ENCODE measurements at regions not wholly inside any gene's neighbourhood (a gene's known extent, or its start where the extent isn't known, plus 50 kb on each side); places are given as distances from the start of the nearest gene placed in this dataset.

DNA sequence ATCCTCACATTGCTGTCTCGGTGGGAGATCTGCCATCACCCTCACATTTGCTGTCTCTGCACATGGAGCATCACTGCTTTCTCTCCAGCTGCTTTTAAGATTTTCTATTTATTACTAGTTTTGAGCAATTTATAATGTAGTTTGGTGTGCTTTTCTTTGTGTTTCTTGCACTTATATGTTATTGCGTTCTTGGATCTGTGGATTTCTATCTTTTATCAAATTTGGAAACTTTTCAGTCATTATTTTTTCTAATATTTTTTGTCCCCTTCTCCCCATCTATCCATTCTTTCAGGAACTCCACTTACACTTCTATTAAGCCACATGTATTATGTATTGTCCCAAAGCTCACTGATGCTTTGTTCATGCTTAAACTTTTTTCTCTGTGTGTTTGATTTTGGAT, 108.9 kb downstream of the FOXL3 start:
- Histone ChIP-seq H2AFZ (ENCODE audit: low read depth, low read length) (no peak overlapping the region), H3K4me1 (ENCODE audit: insufficient read depth, low read length) (no peaks in the 10 kb centered on the region), H3K9ac (ENCODE audit: low read depth, low read length) (no peak overlapping the region), H4K20me1 (ENCODE audit: insufficient read depth, low read length) (no peaks in the 10 kb centered on the region), H3K9me3 (ENCODE audit: insufficient read depth, low read length, severe bottlenecking) (peaks cover 33% of the 10 kb centered on the region), H3K36me3 (ENCODE audit: insufficient read depth, low read length) (no peaks in the 10 kb centered on the region), H3K4me3 (ENCODE audit: low read depth in 1 of 2, low read length in 2 of 2) (no peak overlapping the region), H3K79me2 (ENCODE audit: insufficient read depth, low read length) (no peaks in the 10 kb centered on the region), H3K27me3 (ENCODE audit: insufficient read depth, low read length, poor library complexity) (peaks cover 4% of the 10 kb centered on the region), H3K27ac (ENCODE audit: low read length) (no peak overlapping the region), H3K4me2 (ENCODE audit: insufficient read depth, low read length) (no peak overlapping the region)
- ATAC-seq (ENCODE audit: insufficient read depth, low read depth): no peak
- TF ChIP-seq EZH2 (IDR thresholded peaks at IDR 0.05; ENCODE audit: borderline replicate concordance, low read depth, low read length, severe bottlenecking): no peak
- TF ChIP-seq, protein P1, sequence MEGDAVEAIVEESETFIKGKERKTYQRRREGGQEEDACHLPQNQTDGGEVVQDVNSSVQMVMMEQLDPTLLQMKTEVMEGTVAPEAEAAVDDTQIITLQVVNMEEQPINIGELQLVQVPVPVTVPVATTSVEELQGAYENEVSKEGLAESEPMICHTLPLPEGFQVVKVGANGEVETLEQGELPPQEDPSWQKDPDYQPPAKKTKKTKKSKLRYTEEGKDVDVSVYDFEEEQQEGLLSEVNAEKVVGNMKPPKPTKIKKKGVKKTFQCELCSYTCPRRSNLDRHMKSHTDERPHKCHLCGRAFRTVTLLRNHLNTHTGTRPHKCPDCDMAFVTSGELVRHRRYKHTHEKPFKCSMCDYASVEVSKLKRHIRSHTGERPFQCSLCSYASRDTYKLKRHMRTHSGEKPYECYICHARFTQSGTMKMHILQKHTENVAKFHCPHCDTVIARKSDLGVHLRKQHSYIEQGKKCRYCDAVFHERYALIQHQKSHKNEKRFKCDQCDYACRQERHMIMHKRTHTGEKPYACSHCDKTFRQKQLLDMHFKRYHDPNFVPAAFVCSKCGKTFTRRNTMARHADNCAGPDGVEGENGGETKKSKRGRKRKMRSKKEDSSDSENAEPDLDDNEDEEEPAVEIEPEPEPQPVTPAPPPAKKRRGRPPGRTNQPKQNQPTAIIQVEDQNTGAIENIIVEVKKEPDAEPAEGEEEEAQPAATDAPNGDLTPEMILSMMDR (IDR thresholded peaks at IDR 0.05; ENCODE audit: borderline replicate concordance, extremely low read depth, low read length, poor library complexity, severe bottlenecking): no peak
- DNase-seq: no peak

DNA sequence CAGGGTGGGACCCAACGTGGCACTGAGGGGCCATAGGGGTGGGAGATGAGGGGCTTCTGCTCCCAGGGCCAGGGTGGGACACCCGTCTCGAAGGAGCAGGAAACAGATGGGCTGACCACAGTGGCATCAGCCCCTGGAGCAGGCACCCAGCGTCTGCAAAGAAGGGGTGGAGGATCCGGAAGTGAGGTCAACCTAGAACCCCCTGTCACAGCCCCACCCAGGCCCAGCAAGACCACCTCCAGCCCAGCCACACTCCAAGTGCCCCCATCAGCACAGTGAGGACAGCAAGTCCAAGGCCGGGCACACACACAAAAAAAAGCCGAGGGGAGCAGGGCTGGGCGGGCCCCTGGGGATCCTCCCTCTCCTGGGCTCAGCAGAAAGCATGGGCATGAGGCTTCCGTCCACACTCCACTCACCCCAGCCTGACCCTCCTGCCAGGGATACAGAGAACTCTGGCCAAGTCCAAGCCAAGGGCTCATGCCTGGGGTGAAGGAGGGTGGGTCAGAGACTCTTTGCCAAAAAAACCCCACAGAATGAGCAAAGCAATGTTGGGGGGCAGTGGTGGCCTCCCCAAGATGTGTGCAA, 111.0 kb downstream of the FOXL3 start:
- H3K4me3 ChIP-seq (ENCODE audit: low read depth in 1 of 2, low read length in 2 of 2): no peak overlapping the region
- no peak overlapping the region for H2AFZ ChIP-seq (ENCODE audit: low read depth, low read length)
- ATAC-seq (ENCODE audit: insufficient read depth, low read depth): no peak
- no peak for DNase-seq
- no peak overlapping the region for H3K27ac ChIP-seq (ENCODE audit: low read length)
- TF ChIP-seq, protein P1 (IDR thresholded peaks at IDR 0.05; ENCODE audit: borderline replicate concordance, extremely low read depth, low read length, poor library complexity, severe bottlenecking): no peak
- no peak for TF ChIP-seq EZH2 (IDR thresholded peaks at IDR 0.05; ENCODE audit: borderline replicate concordance, low read depth, low read length, severe bottlenecking)
- no peak overlapping the region for H3K4me2 ChIP-seq (ENCODE audit: insufficient read depth, low read length)
- H3K4me1 ChIP-seq (ENCODE audit: insufficient read depth, low read length): no peaks in the 10 kb centered on the region
- H3K79me2 ChIP-seq (ENCODE audit: insufficient read depth, low read length): no peaks in the 10 kb centered on the region
- no peaks in the 10 kb centered on the region for H3K36me3 ChIP-seq (ENCODE audit: insufficient read depth, low read length)
- H3K9ac ChIP-seq (ENCODE audit: low read depth, low read length): no peak overlapping the region
- peaks cover 27% of the 10 kb centered on the region for H3K9me3 ChIP-seq (ENCODE audit: insufficient read depth, low read length, severe bottlenecking)
- H4K20me1 ChIP-seq (ENCODE audit: insufficient read depth, low read length): no peaks in the 10 kb centered on the region
- H3K27me3 ChIP-seq (ENCODE audit: insufficient read depth, low read length, poor library complexity): peaks cover 4% of the 10 kb centered on the region

DNA sequence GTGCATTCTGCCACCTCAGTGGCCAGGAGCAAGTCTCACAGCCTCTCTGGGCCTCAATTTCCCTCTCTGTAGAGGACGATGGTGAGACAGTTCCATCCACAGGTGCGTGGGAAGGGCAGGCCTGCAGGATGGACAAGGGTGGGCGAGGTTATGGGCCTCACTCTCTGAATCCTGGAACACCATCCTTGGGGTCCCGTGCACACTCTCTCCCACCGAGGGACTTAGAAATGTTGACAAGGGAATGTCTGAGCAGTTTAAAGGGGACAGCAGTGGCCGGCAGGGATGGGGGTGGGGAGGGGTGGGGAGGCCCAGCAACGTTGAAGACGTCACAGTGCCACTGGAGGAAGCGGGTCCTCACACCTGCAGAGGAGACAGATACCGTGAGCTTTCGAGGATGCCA, 111.5 kb downstream of the FOXL3 start:
- H3K4me3 ChIP-seq (ENCODE audit: low read depth in 1 of 2, low read length in 2 of 2): no peak overlapping the region
- no peak overlapping the region for H3K27ac ChIP-seq (ENCODE audit: low read length)
- peaks cover 26% of the 10 kb centered on the region for H3K9me3 ChIP-seq (ENCODE audit: insufficient read depth, low read length, severe bottlenecking)
- no peaks in the 10 kb centered on the region for H3K36me3 ChIP-seq (ENCODE audit: insufficient read depth, low read length)
- H3K27me3 ChIP-seq (ENCODE audit: insufficient read depth, low read length, poor library complexity): peaks cover 4% of the 10 kb centered on the region
- no peaks in the 10 kb centered on the region for H3K4me1 ChIP-seq (ENCODE audit: insufficient read depth, low read length)
- no peak overlapping the region for H3K9ac ChIP-seq (ENCODE audit: low read depth, low read length)
- ATAC-seq (ENCODE audit: insufficient read depth, low read depth) (no peak), DNase-seq (no peak)
- H3K79me2 ChIP-seq (ENCODE audit: insufficient read depth, low read length): no peaks in the 10 kb centered on the region
- no peak overlapping the region for H2AFZ ChIP-seq (ENCODE audit: low read depth, low read length)
- no peaks in the 10 kb centered on the region for H4K20me1 ChIP-seq (ENCODE audit: insufficient read depth, low read length)
- H3K4me2 ChIP-seq (ENCODE audit: insufficient read depth, low read length): no peak overlapping the region
- TF ChIP-seq EZH2 (IDR thresholded peaks at IDR 0.05; ENCODE audit: borderline replicate concordance, low read depth, low read length, severe bottlenecking): no peak
- TF ChIP-seq, protein P1 (IDR thresholded peaks at IDR 0.05; ENCODE audit: borderline replicate concordance, extremely low read depth, low read length, poor library complexity, severe bottlenecking): no peak
